GM18505 (cell line): ENCODE measurements at regions not wholly inside any gene's neighbourhood (a gene's known extent, or its start where the extent isn't known, plus 50 kb on each side); places are given as distances from the start of the nearest gene placed in this dataset.
"Not testable (repeated sequence)": the region's sequence is repeated elsewhere in the genome, so short reads cannot be mapped to it uniquely, and the experiment has no call there.

Experiments used
- ATAC-seq: cut with Tn5 transposase; IDR thresholded peaks from one replicate; pipeline ENCODE4 v1.9.1; 2021; ENCODE audit not compliant: unreplicated experiment
- POLR2A ChIP-seq: IDR thresholded peaks from 4 replicates; pipeline ENCODE4 v1.6.1; 2011; ENCODE audit warnings: borderline replicate concordance; ENCODE audit not compliant: insufficient read depth, insufficient read length; ENCODE audit errors: extremely low read depth

- TF ChIP-seq POLR2A, result no peak
- ATAC-seq, result no peak
Measured at GRCh38 chr12:124679533-124680371, 112.3 kb upstream of the NCOR2 start.

- no peak for ATAC-seq
- TF ChIP-seq POLR2A, result no peak
Measured at GRCh38 chr12:124679047-124679446, 111.6 kb upstream of the NCOR2 start.

- no peak for TF ChIP-seq POLR2A
- no peak for ATAC-seq
Measured at GRCh38 chr12:124678421-124678893, 111.0 kb upstream of the NCOR2 start.

- no peak for TF ChIP-seq POLR2A
- no peak for ATAC-seq
Measured at GRCh38 chr12:124677552-124678356, 110.3 kb upstream of the NCOR2 start.

GRCh38 chr12:124676714-124677462, 109.5 kb upstream of the NCOR2 start:
- TF ChIP-seq POLR2A, result no peak
- ATAC-seq, result no peak

GRCh38 chr12:124675881-124676713, 108.7 kb upstream of the NCOR2 start:
- ATAC-seq, result no peak
- no peak for TF ChIP-seq POLR2A

- TF ChIP-seq POLR2A, result no peak
- no peak for ATAC-seq
Measured at GRCh38 chr12:124674937-124675336, 107.5 kb upstream of the NCOR2 start.

- no peak for ATAC-seq
- TF ChIP-seq POLR2A, result no peak
Measured at GRCh38 chr12:124673801-124674617, 106.6 kb upstream of the NCOR2 start.

GRCh38 chr12:124669271-124669721, 101.9 kb upstream of the NCOR2 start:
- ATAC-seq, result not testable (repeated sequence)

- no peak for TF ChIP-seq POLR2A
- ATAC-seq, result no peak
Measured at GRCh38 chr12:124668602-124669001, 101.2 kb upstream of the NCOR2 start.

- ATAC-seq, result no peak
- TF ChIP-seq POLR2A, result no peak
Measured at GRCh38 chr12:124667506-124668326, 100.3 kb upstream of the NCOR2 start.
